Forelimb muscle (tissue), 1 donor: ENCODE measurements at regions not wholly inside any gene's neighbourhood (a gene's known extent, or its start where the extent isn't known, plus 50 kb on each side); places are given as distances from the start of the nearest gene placed in this dataset.

Experiments used
- DNase-seq: peaks from one replicate; pipeline ENCODE4 v3.0.0-alpha.2; 2013; ENCODE audit warnings: low read depth

DNA sequence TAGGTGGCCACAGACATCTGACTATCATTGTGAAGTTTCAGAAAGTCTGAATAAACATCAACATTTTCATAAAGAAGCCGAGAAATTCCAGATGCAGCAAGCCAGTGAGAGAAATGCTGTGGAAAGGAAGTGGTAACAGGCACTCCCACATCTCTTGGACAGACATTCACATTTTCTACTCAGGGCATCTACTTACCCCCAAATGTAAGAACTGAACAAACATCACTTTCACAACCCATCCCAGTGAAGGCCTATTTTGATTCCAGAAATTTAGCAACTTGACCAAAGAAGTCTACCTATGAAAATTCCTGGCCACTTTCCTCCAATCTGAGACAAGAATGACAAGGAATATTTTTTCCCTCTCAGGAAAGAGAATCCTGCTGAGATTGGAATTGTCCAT lies 224.8 kb upstream of the DCBLD2 start:
- no peak for DNase-seq

DNA sequence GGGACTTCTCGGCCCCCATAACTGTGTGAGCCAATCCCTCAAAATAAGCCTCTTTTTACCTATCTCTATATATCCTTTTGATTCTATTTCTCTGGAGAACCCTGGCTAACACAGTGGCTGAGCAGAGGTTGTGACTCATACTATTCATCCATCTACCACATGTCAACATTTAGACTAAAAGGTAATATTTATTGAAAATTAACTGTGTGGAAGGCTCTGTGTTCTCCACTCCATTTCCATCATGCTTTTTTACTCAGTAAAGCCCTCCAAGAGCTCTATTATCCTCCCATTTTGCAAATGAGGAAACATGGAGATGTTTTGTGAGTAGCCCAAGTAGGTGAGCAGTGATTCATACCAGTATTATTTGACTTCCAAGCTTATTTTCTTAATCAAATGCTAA lies 217.9 kb upstream of the DCBLD2 start:
- no peak for DNase-seq

DNA sequence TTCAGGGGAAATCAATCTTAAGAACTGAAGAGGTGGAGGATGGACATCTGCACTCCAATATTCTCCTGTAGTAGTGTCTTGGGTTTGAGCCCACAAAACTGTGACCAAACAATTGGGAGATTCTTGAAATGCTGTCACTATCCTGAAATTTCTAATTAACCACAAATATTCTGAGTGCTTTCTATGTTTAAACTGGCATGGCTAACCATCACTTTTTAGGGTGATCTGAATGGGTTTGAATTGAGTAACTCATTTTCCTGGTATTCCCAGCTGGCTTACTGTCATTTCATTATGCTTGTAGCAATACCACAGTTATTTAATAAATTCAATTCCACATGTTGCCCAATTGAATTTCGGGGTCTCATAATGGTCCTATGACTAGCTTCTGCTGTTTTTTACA lies 216.9 kb upstream of the DCBLD2 start:
- DNase-seq: no peak

DNA sequence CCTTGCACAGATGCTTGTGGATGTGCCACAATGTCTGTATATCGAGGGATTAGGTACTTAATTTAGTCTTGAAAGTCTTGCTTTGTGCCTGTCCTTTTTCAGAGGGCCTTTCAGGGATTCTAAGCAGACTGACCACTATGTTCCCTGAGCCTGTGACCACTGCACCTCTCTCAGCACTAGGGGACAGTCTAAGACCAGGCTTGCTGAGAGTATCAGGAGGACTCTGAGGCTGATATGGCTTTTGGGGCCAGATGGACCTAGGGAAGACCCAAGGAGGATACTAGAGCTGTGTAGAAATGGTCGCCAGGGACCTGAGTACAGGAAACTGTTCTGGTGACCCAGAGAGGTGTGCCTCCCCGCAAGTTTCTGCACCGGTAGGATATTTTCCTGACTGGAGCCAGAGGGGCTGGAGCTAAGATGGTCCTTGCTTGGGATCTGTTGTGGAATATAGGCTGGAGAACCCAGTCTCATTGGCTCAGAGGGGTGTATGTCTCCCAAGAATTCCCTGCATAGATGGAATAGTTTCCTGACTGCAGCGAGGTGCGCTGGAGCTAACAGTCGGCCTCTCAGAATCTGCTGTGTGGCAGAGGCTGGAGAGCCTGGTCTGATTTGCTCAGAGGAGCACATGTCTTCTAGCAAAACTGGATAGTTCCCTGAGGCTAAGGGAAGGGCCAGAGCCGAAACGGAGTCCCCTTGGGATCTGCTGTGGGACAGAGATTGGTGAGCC lies 213.2 kb upstream of the DCBLD2 start:
- DNase-seq: no peak

DNA sequence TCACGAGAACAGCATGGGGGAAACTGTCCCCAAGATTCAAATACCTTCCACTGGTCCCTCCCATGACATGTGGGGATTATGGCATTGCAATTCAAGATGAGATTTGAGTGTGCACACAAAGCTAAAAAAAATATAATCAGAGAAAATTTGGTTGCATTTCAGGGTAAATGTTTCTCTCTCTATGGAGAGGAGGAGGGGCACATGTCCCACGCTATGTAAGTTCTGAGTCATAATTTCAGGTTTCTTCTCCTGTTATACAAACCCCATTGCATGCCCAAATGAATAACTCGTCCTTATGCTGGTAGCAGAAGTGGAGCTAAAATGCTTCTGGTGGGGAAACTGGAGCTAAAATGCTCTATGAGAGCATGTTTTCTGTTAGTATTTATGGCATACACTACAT lies 209.7 kb upstream of the DCBLD2 start:
- DNase-seq: no peak

DNA sequence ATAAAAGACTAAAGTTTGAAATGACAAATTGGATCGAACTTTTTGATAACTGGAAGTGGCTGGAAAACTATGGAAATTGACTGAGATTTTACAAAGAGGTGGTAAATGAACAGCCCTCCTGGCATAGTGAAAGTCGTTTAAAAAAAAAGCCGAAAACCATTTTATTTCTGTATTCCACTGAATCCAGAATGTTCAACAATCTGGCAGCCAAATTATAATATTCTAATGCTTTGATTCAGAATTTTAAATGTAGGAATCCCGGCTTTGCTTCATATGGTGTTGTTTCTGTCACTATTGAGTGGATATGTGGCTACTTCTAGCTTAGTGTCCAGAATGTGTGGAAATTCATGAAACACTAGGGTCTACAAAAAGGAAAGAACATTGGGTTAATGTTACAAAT lies 208.9 kb upstream of the DCBLD2 start:
- no peak for DNase-seq

DNA sequence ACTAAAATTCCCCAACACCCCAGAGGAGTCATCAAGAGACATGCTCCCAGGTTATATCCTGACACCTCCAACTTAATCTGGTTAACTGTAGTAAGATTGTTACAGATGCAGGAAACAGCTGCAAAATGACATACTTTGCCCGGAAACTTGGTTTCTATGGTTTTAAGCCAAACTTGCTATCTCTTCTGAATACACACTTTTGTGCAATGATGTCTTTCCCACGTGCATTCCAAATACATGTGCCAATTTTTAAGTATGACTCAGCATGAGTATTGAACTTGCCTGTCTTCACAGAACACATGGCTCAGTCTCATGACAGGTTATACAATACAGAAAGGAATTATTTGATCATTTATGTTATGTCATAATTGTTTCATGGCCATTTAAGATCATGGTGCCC lies 207.0 kb upstream of the DCBLD2 start:
- no peak for DNase-seq

DNA sequence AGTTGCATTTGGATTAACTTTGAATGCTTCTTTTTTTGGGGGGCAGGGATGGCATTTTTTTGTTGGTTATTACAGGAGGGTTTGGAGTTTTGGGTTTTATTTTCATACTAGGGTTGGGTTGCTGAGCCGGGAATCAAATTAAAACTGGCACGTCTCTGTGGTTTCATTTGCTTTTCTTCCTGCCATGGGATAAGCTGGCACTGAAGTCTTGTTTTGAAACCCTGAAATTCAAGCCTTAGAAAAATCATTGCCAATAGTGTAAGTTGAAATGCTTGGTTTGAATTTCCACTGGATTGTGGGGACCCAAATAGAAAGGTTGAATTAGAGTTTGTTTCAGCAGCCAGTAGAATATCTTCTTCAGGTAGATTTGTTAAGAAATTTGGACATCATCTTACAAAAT lies 193.1 kb upstream of the DCBLD2 start:
- DNase-seq: no peak

DNA sequence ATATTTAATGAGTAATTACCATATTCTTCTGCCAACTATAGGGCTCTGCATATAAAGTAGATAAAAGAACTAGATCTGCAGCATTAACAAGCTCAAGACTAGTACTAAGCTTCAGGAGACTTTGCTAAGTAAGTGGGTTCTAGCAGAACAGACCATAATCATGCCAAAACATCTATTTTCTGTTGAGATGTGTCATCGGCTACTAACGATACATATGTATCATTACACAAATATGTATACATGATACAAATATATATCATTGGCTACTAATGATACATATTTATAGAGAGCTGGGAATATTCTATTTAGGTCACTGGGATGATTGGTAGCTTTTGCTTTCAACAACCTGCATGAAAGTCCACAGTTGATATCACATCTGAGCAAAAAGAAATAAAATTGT lies 185.8 kb upstream of the DCBLD2 start:
- no peak for DNase-seq

DNA sequence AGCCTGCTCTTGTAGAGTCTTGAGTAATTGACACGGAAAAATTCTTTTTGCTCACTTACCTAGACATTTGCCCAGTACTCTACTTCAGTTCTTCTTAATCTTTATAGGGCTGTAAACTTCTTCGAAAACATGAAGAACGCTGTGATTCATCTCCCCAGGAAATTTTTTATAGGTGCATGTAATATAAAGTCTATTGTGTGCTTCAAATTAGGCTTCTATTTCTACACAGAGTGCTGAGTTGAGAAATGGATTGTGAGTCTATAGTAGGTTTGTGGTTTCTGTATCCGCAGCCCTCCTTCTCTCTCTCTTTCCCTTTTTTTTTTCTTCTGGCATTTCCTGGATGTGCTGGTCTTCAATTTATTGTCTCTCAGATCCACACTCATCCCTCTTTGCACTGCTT lies 183.3 kb upstream of the DCBLD2 start:
- no peak for DNase-seq

DNA sequence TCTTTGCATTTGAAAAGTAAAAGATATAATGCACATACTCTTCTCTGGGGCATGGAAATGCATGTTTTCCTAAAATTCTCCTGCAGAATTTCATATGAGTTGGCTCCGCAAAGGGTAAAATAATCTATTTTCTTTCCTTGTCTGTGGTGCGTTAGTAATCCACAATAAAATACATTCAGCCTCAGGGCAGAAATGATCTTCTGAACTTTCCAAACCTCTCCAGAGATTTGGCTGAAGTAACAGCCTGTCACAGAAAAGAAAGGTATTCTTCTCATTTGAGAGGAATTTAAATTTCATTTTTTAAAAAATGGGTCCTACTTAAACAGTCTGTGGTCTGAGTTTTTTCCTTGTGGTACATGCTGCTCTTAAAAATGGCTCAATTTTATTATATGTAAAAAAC lies 182.7 kb upstream of the DCBLD2 start:
- DNase-seq: no peak

DNA sequence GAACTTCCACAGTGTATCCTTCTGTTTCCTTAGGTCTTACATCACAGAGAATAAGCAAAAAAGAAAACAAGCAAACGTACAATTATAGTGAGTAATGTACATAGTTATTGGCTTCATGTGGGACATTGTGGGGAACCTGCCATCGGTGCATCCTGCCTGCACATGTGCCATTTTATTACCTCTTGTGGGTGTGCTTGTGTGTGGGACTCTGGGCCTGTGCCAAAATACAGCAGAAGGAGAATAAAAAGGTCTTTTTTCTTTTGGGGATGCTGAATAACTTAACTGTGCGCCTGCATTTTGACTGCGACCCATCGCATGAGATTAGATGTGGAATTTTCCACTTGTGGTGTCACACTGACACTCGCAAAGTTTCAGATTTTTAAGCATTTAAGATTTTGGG lies 169.6 kb upstream of the DCBLD2 start:
- no peak for DNase-seq

DNA sequence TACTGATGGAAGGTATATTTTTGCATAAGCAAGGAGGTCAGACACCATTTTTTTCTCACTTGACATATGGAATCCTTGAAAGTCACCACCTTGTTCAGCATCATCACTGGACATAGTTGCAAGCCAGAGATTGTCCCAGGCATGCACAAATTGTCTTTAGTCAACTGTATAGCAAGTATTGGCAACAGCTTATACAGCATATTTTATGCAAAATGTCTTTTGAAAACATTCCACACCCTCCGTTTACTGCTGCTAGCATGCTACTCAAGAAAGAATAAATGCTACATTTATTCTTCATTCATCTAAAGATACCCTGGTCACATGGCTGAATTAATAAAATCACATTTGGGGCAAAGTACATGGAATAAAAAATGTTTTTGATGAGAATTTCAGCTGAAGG lies 168.5 kb upstream of the DCBLD2 start:
- no peak for DNase-seq

DNA sequence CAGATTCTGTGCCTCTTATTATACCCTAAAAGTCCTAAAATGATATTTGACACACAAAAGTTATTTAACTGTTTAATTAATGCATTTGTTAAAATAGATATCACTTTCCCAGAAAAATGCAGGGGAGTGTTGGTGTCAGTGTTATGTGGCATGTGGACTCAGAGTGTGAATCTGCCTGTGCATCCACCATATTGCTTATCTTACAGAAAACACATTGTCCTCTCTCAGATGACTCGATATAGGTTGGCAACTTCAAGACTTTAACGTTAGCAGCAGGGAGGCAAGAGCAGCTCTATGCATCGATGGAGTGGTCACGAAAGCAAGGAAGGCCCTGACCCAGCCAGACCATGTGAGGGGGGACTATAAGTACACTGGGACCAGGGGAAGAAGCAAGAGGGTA lies 165.4 kb upstream of the DCBLD2 start:
- no peak for DNase-seq

DNA sequence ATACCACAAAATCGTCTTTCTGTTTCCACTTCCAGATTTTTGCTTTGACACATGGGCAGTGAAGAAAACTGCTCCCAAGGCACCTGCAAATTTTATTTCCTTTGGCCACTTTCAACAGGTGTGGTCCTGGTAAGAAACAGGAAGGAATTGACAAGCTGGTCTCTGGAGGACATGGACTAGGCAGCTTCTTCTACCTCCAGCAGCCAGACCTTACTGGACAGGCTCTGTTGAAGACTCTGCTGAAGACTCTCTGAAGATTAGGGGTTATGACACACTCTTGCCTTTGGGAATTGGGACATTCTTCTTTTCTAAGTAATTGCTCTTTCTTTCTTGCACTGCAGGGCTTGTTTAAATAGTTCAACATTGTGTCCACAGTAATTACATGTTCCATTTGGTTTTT lies 147.7 kb upstream of the DCBLD2 start:
- no peak for DNase-seq

DNA sequence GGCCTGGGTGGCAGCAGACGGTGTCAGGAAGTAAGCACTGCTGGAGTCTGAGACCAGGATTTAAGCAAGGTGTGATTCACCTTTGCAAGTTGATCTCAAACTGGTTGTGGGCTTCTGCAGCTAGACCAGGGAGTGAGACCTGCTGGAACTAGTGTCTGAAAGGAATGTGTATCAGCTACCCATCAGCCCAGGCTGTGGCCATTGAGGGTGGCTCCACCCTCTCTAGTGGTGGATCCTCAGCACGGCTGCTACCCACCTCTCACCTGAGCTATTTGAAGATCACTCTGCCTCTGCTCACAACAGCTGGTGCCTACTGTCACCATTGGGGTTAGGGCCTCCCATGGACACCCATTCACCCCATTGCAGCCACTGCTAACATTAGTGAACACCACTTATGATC lies 140.3 kb upstream of the DCBLD2 start:
- no peak for DNase-seq

DNA sequence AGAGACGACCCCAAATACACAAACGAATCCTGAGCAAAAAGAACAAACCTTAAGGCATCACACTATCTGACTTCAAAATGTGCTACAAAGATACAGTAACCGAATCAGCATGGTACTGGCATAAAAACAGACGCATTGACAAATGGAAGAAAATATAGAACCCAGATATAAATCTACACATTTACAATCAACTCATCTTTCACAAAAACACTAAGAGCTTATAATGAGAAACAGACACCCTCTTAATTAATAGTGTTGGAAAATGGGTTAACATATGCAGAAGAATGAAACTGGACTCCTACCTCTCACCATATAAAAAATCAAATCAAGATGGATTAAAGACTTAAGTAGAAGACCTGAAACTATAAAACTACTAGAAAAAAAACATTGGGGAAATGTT lies 130.3 kb upstream of the DCBLD2 start:
- DNase-seq: no peak

DNA sequence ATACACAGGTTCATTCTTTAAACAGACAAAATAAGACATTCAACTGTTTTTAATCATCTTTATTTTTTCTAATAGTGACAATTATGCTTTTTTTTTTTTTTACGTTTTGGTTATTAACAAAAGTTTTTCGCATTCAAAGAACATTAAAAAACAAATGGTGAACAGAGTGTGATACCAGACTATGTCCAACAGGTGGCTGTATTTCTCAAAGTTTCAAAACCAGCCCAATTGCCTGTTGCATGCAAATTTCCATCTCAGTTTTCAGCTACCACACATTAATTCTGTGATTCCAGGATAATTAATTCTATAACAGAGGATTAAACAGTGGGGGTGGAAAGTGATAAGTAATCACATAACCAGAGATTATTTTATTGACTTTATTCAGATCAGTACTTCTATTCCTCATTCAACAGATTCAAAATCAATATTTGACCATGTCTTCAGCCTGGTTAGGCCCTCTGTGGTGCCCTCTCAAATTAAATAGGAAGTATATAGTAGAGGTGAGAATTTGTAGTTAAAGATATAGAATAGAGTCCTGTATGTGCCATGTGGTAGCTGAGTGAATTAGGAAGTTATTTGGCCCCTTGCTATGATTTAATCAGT lies 122.2 kb upstream of the DCBLD2 start:
- peak; percentile 16 for DNase-seq

DNA sequence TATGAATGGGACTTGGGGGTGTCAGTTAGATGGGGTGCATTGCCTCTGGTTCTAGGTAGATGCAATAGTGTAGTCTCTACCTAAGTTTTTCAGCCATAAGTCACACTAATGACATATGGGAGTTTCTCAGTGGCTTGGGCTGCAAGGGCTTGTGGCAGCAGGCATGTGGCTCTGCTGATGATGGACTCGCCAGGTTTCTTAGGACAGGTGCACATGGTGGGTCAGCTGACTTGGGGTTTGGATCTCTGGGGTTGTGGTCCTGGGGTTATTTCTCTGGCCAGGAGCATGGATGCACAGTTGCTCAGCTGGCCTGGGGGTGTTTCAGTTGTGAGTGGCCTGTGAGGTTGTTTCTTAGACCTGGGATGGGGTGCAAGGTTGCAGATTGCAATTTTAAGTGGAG lies 120.0 kb upstream of the DCBLD2 start:
- DNase-seq: no peak

DNA sequence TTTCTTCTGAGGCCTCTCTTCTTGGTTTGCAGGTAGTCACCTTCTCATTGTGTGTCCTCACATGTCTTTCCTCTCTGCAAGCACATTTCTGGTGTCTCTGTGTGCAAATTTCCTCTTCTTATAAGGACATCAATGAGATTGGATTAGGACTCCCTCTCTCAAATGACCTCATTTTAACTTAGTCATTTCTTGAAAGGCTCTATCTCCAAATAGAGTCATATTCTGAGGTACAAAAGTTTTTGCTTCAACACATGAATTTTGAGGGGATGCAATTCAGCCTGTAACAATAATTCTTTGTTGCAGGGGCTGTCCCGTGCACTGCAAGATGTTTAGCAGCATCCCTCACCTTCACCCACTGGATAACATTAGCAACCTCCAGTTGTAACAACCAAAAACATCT lies 115.0 kb upstream of the DCBLD2 start:
- DNase-seq: no peak

DNA sequence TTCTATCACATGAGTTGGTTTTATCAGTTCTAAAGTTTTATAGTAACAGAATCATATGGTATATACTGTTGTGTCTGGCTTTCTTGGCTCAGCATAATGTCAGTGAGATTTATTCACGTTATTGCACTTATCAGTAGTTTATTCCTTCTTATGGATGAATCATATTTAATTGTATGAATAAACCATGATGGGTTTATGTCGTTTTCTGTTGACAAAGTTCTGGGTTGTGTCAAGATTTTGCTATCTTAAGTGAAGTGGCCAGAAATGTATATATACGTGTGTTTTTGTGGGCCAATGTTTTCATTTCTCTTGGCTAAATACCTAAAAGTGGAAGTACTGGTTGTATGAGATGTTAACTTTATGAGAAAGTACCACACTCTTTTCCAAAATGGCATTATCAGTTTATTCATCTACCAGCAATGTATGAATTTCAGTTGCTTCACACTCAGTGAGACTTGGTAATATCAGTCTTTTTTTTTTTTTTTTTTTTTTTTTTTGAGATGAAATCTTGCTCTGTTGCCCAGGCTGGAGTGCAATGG lies 112.4 kb upstream of the DCBLD2 start:
- DNase-seq: no peak

DNA sequence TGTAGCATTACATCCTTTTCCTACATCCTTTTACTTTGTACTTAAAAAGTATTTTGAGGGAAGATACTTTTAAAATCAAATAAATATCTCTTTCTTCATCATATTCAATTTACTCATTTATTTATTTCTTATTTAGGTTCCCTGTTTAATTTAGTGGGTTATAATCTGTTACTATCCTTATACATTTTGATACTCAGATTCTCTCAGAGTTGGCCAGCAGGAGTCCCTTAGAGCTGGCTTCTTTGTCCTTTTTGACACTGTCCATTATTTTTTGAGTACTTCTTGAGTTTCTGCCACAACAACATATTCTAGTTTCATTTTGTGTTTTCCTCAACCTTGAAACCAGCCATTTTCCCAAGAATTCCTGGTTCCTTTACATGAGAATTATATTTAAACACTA lies 111.6 kb upstream of the DCBLD2 start:
- DNase-seq: no peak

DNA sequence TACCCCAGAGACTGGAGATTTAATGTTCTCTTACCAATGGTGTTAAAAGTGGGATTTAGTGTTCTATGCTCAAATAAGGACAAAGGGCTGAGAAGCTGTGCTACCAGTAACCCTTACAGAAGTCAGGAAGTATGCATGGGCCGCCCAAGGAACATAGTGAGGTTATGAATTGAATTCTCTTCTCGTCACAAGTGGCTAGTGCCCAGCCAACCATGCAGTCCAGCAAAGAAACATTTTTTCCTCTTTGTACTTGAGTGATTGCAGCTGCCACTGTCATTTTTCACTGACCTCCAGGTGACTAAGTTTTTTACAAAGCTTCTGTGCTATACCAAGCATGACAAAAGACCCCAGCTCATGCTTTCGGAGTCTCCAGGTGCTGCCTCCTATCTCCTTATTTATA lies 110.6 kb upstream of the DCBLD2 start:
- DNase-seq: no peak

DNA sequence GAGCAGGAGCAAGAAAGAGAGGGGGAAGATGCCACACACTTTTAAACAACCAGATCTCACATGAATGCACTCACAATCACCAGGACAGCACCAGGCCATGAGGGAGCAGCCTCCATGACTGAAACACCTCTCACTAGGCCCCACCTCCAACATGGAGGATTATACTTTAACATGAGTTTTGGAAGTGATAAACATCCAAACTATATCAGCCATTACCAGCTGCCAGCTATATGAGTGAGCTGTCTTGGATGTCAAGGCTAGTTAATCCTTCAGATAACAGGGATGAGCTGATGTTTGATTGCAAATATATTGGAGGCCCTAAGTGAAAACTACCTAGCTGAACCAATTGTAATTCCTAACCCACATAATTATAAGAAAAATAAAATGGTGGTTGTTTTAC lies 108.4 kb upstream of the DCBLD2 start:
- DNase-seq: no peak
